NT2/D1 (cell line): ENCODE measurements at regions not wholly inside any gene's neighbourhood (a gene's known extent, or its start where the extent isn't known, plus 50 kb on each side); places are given as distances from the start of the nearest gene placed in this dataset.

Source experiments
- YY1 ChIP-seq: IDR thresholded peaks from 2 replicates; pipeline ENCODE4 v1.6.1; 2011; ENCODE audit not compliant: insufficient read length, insufficient read depth
- ZNF274 ChIP-seq: IDR thresholded peaks from 2 replicates; pipeline ENCODE4 v1.6.1; 2011; ENCODE audit warnings: mild to moderate bottlenecking, low read depth, low read length

DNA sequence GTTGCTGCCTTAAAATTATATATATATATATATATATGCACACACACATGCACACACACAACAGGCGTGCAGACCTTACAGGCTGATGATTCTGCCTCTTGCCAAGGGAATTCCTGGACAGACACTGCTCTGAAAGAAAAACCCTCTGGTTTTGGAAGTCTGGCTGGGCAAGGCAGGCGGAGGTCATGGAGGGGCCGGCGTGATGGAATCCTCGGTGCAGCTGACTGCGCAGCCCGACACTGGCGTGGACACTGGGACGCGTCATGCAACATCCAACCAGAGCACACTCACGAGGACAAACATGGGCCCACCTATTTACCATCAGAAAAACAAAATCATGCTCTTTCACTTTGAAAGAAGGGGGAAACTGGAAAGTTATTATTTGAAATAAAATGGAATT, 235.3 kb downstream of the ZNF516 start:
- TF ChIP-seq ZNF274, result no peak
- TF ChIP-seq YY1, result no peak
